Keratinocyte (primary cell): ENCODE measurements at regions not wholly inside any gene's neighbourhood (a gene's known extent, or its start where the extent isn't known, plus 50 kb on each side); places are given as distances from the start of the nearest gene placed in this dataset.

Experiments
- DNase-seq: peaks from one replicate; pipeline ENCODE4 v3.0.0-alpha.2; 2011; ENCODE audit warnings: low read depth, missing footprints, low spot score
- FAIRE-seq: peaks from 2 replicates; lab custom pipeline; 2011; peaks lifted over from hg19 to GRCh38; lab: Jason Lieb, UNC
- H2AFZ ChIP-seq: 2 replicates; pipeline ENCODE4 v1.6.0; 2012; ENCODE audit warnings: low read length, control low read depth, inconsistent platforms; ENCODE audit not compliant: control insufficient read depth
- H3K27ac ChIP-seq: 2 replicates; pipeline ENCODE4 v1.5.1; 2011; ENCODE audit warnings: low read length; ENCODE audit not compliant: control insufficient read depth, insufficient read depth
- H3K27me3 ChIP-seq: 3 replicates; pipeline ENCODE4 v1.6.0; 2011; ENCODE audit warnings: low read length; ENCODE audit not compliant: control insufficient read depth, insufficient read depth; ENCODE audit errors: extremely low read depth
- H3K36me3 ChIP-seq, 2 experiments: 2 replicates in 1 of 2; 3 replicates in 1 of 2; pipeline ENCODE4 v1.5.1; 2011; ENCODE audit warnings: low read length in 2 of 2, mild to moderate bottlenecking in 1 of 2; ENCODE audit not compliant: control insufficient read depth in 2 of 2, insufficient read depth in 2 of 2; ENCODE audit errors: extremely low read depth in 1 of 2
- H3K4me1 ChIP-seq: 3 replicates; pipeline ENCODE4 v1.5.1; 2011; ENCODE audit warnings: low read length; ENCODE audit not compliant: control insufficient read depth, insufficient read depth; ENCODE audit errors: extremely low read depth
- H3K4me2 ChIP-seq: 3 replicates; pipeline ENCODE4 v1.6.0; 2011; ENCODE audit warnings: low read depth, low read length; ENCODE audit not compliant: control insufficient read depth, insufficient read depth; ENCODE audit errors: extremely low read depth
- H3K4me3 ChIP-seq, 3 experiments: fragments of 200-600 bp in 1 of 3; sonication (generic) in 1 of 3; 2 replicates in 2 of 3; 3 replicates in 1 of 3; pipeline ENCODE4 v1.5.1; 2011 to 2016; ENCODE audit warnings: low read length in 3 of 3, mild to moderate bottlenecking in 3 of 3, control low read depth in 2 of 3, inconsistent platforms in 1 of 3, low read depth in 1 of 3, mixed read lengths in 1 of 3, mixed run types in 1 of 3, moderate library complexity in 1 of 3; ENCODE audit not compliant: control insufficient read depth in 2 of 3, insufficient read depth in 2 of 3; ENCODE audit errors: extremely low read depth in 1 of 3
- H3K79me2 ChIP-seq: 2 replicates; pipeline ENCODE4 v1.6.0; 2012; ENCODE audit warnings: low read length; ENCODE audit not compliant: control insufficient read depth, insufficient read depth
- H3K9ac ChIP-seq: 3 replicates; pipeline ENCODE4 v1.6.0; 2011; ENCODE audit warnings: low read length; ENCODE audit not compliant: control insufficient read depth, insufficient read depth; ENCODE audit errors: extremely low read depth
- H3K9me1 ChIP-seq: 3 replicates; pipeline ENCODE4 v1.6.0; 2011; ENCODE audit warnings: low read length; ENCODE audit not compliant: control insufficient read depth, insufficient read depth; ENCODE audit errors: extremely low read depth
- H3K9me3 ChIP-seq: 2 replicates; pipeline ENCODE4 v1.5.1; 2012; ENCODE audit warnings: low read depth, low read length; ENCODE audit not compliant: control insufficient read depth
- H4K20me1 ChIP-seq: 3 replicates; pipeline ENCODE4 v1.6.0; 2011; ENCODE audit warnings: low read length; ENCODE audit not compliant: control insufficient read depth, insufficient read depth; ENCODE audit errors: extremely low read depth
- CTCF ChIP-seq, 3 experiments: IDR thresholded peaks in 1 of 3; conservative IDR thresholded peaks in 1 of 3; optimal IDR thresholded peaks in 1 of 3; 2 replicates in 2 of 3; 3 replicates in 1 of 3; pipeline versions ENCODE3 to v1.5.1; 2011; ENCODE audit warnings: low read length in 3 of 3, mild to moderate bottlenecking in 3 of 3, moderate library complexity in 2 of 3, control low read depth in 1 of 3, inconsistent platforms in 1 of 3; ENCODE audit not compliant: insufficient read depth in 2 of 3; ENCODE audit errors: extremely low read depth in 1 of 3
- EZH2 ChIP-seq: IDR thresholded peaks from one replicate; pipeline ENCODE4 v1.6.1; 2012; ENCODE audit warnings: inconsistent platforms, mild to moderate bottlenecking, low read length, moderate library complexity
- dilution Hi-C: fragments of 300-500 bp; cut with MboI; formaldehyde crosslinking; loops from one replicate; pipeline ENCODE4 v1.7.0; 2020; ENCODE audit warnings: low sequenced_read_pairs; ENCODE audit not compliant: extremely low pct_ligation_motif_present

DNA sequence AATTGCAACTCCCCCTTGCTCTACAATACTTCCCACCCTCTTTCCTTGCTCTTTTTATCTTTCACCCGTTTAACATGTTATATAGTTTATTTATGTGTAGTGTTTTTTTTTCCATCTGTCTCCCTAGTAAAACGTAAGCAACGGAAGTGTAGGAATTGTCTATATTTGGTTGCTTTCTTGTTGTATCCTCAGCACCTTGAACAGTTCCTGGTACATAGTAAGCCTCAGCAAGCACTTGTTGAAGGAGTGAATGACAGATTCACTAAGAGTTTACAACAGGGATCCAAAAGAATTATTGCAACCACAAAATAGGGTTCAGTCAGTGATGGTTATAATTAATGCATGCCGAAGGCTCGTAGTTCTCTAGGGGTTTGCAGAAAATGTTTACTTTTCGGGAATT is 242.7 kb downstream of the SAMD5 start:
- Histone ChIP-seq H3K4me1 (no peaks in the 10 kb centered on the region), H3K36me3 (no peaks in the 10 kb centered on the region), H3K4me3 (no peak overlapping the region), H2AFZ (no peak overlapping the region), H3K27ac (no peak overlapping the region), H3K9me1 (no peaks in the 10 kb centered on the region), H3K79me2 (no peaks in the 10 kb centered on the region), H3K4me2 (no peak overlapping the region), H3K9ac (no peak overlapping the region), H3K9me3 (no peaks in the 10 kb centered on the region), H4K20me1 (no peaks in the 10 kb centered on the region), H3K27me3 (no peaks in the 10 kb centered on the region)
- dilution Hi-C loops = no loop called here
- TF ChIP-seq EZH2 = no peak
- TF ChIP-seq CTCF (optimal IDR thresholded peaks at IDR 0.05 in 1 of 3, IDR thresholded peaks at IDR 0.05 in 1 of 3, conservative IDR thresholded peaks at IDR 0.05 in 1 of 3; ENCODE audit: extremely low read depth in 1 of 3, insufficient read depth in 2 of 3, low read length in 3 of 3) = no peak
- DNase-seq (no peak), FAIRE-seq (no peak)

GRCh38 chr6:147752689-147753403 is 244.4 kb downstream of the SAMD5 start:
- Histone ChIP-seq H2AFZ (no peak overlapping the region), H3K9me1 (no peaks in the 10 kb centered on the region), H3K27ac (no peak overlapping the region), H3K4me1 (no peaks in the 10 kb centered on the region), H3K9me3 (no peaks in the 10 kb centered on the region), H3K36me3 (no peaks in the 10 kb centered on the region), H3K9ac (no peak overlapping the region), H3K4me3 (no peak overlapping the region), H3K4me2 (no peak overlapping the region), H3K27me3 (no peaks in the 10 kb centered on the region), H4K20me1 (no peaks in the 10 kb centered on the region), H3K79me2 (no peaks in the 10 kb centered on the region)
- dilution Hi-C loops = no loop called here
- TF ChIP-seq EZH2 = no peak
- no peak for TF ChIP-seq CTCF (optimal IDR thresholded peaks at IDR 0.05 in 1 of 3, IDR thresholded peaks at IDR 0.05 in 1 of 3, conservative IDR thresholded peaks at IDR 0.05 in 1 of 3; ENCODE audit: extremely low read depth in 1 of 3, insufficient read depth in 2 of 3, low read length in 3 of 3)
- FAIRE-seq = no peak
- DNase-seq = no peak
